ENCODE measurements at regions not wholly inside any gene's neighbourhood (a gene's known extent, or its start where the extent isn't known, plus 50 kb on each side); places are given as distances from the start of the nearest gene placed in this dataset.

DNA sequence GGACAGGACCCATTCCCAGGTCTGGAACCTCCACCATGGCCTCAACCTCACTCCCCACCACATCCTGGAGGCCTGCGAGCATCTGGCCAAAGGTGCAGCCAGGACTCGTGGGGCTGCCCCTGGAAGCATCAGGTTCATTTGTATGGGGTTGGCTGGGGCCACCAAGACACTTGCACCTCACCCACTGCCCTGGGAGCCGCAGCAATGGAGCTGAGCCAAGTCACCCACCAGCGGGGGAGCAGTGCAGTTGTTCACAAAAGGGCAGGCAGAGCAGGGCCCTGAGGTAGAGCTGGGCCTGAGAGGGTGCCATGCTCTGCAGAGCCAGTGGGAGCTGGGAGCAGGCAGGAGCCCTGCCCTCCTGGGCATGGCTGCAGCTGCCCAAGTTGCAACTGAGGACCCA, 163.5 kb downstream of the FAM47A start:
- Histone ChIP-seq H3K4me1 (ENCODE audit: control insufficient read depth, insufficient read depth, low read length) (no peaks in the 10 kb centered on the region), H3K36me3 (ENCODE audit: control insufficient read depth in 2 of 2, insufficient read depth in 2 of 2, low read length in 1 of 2) (no peaks in the 10 kb centered on the region), H3K27ac (ENCODE audit: control insufficient read depth, insufficient read depth) (no peak overlapping the region), H3K27me3 (replicated peaks in 1 of 2; ENCODE audit: control insufficient read depth in 2 of 2, insufficient read depth in 2 of 2, low read length in 1 of 2) (no peaks in the 10 kb centered on the region), H3K4me3 (no peak overlapping the region), H3K9me3 (replicated peaks; ENCODE audit: control insufficient read depth, insufficient read depth, low read length) (no peaks in the 10 kb centered on the region), H3K9ac (ENCODE audit: control insufficient read depth, insufficient read depth, low read length) (no peak overlapping the region), H3K79me2 (ENCODE audit: control insufficient read depth, insufficient read depth, low read length) (no peaks in the 10 kb centered on the region), H3K4me2 (ENCODE audit: control insufficient read depth, insufficient read depth) (no peak overlapping the region), H2AFZ (ENCODE audit: control insufficient read depth, low read depth, low read length) (no peak overlapping the region), H4K20me1 (ENCODE audit: control insufficient read depth, insufficient read depth) (no peaks in the 10 kb centered on the region)
- ChIA-PET POLR2A (no interaction called here), SMC1A (ENCODE audit: uncharacterized antibody, unreplicated experiment) (no interaction called here), CTCF (no interaction called here), RAD21 (ENCODE audit: unreplicated experiment) (no interaction called here)
- in situ Hi-C loops (cut with MboI): no loop called here
- intact Hi-C loops (cut with micrococcal nuclease; ENCODE audit: unreplicated experiment): no loop called here
- no peak for ATAC-seq
- TF ChIP-seq TCF7 (IDR thresholded peaks at IDR 0.05; ENCODE audit: borderline replicate concordance): no peak
- TF ChIP-seq SIX5 (IDR thresholded peaks at IDR 0.05; ENCODE audit: low read depth, low read length, severe bottlenecking): no peak
- TF ChIP-seq WRNIP1 (IDR thresholded peaks at IDR 0.05; ENCODE audit: borderline replicate concordance, low read depth, low read length): no peak
- TF ChIP-seq POLR2AphosphoS2 (IDR thresholded peaks at IDR 0.05; ENCODE audit: low read depth, low read length): no peak
- TF ChIP-seq NFYA (IDR thresholded peaks at IDR 0.05; ENCODE audit: borderline replicate concordance, low read depth, low read length): no peak
- no peak for TF ChIP-seq BHLHE40 (IDR thresholded peaks at IDR 0.05; ENCODE audit: borderline replicate concordance in 1 of 2, low read depth in 2 of 2, low read length in 1 of 2)
- no peak for TF ChIP-seq MLLT1 (IDR thresholded peaks at IDR 0.05)
- TF ChIP-seq TAF1 (IDR thresholded peaks at IDR 0.05; ENCODE audit: borderline replicate concordance, low read depth, low read length): no peak
- no peak for TF ChIP-seq ASH2L (IDR thresholded peaks at IDR 0.05; ENCODE audit: borderline replicate concordance, low read depth)
- TF ChIP-seq YBX1 (IDR thresholded peaks at IDR 0.05): no peak
- no peak for TF ChIP-seq HDAC6 (IDR thresholded peaks at IDR 0.05; ENCODE audit: unreplicated experiment)
- TF ChIP-seq ZNF207 (IDR thresholded peaks at IDR 0.05; ENCODE audit: borderline replicate concordance): no peak
- TF ChIP-seq, protein P1, sequence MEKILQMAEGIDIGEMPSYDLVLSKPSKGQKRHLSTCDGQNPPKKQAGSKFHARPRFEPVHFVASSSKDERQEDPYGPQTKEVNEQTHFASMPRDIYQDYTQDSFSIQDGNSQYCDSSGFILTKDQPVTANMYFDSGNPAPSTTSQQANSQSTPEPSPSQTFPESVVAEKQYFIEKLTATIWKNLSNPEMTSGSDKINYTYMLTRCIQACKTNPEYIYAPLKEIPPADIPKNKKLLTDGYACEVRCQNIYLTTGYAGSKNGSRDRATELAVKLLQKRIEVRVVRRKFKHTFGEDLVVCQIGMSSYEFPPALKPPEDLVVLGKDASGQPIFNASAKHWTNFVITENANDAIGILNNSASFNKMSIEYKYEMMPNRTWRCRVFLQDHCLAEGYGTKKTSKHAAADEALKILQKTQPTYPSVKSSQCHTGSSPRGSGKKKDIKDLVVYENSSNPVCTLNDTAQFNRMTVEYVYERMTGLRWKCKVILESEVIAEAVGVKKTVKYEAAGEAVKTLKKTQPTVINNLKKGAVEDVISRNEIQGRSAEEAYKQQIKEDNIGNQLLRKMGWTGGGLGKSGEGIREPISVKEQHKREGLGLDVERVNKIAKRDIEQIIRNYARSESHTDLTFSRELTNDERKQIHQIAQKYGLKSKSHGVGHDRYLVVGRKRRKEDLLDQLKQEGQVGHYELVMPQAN (conservative IDR thresholded peaks at IDR 0.05): no peak
- TF ChIP-seq BMI1 (IDR thresholded peaks at IDR 0.05; ENCODE audit: borderline replicate concordance): no peak
- no peak for TF ChIP-seq ZNF217 (IDR thresholded peaks at IDR 0.05)
- no peak for FAIRE-seq
- BruUV-seq (replicated peaks): no TSS peak
- 0% methylated on average over 4 of the region's 4 CpGs for WGBS (ENCODE audit: insufficient coverage, insufficient replicate concordance, low lambda C conversion rate, missing lambda C conversion rate)
- no peak for DNase-seq (ENCODE audit: low read depth, low spot score)
